ENCODE measurements at regions not wholly inside any gene's neighbourhood (a gene's known extent, or its start where the extent isn't known, plus 50 kb on each side); places are given as distances from the start of the nearest gene placed in this dataset.

GRCh38 chr12:81811061-81811777, 52.1 kb upstream of the PPFIA2 start:
- no peak overlapping the region for H3K27ac ChIP-seq
- no peaks in the 10 kb centered on the region for H3K9me3 ChIP-seq
- H3K36me3 ChIP-seq: no peaks in the 10 kb centered on the region
- no peaks in the 10 kb centered on the region for H3K27me3 ChIP-seq
- no peaks in the 10 kb centered on the region for H3K4me1 ChIP-seq
- H3K4me3 ChIP-seq: no peak overlapping the region
- no peak for DNase-seq (ENCODE audit: low spot score)
- no peak for TF ChIP-seq CTCF (IDR thresholded peaks at IDR 0.05)

GRCh38 chr12:81809829-81810595, 50.9 kb upstream of the PPFIA2 start:
- no peak for DNase-seq (ENCODE audit: low spot score)
- Histone ChIP-seq H3K4me3 (no peak overlapping the region), H3K4me1 (no peaks in the 10 kb centered on the region), H3K27ac (no peak overlapping the region), H3K9me3 (peaks cover 0 to 7% of the 10 kb centered on the region in 2 donors), H3K27me3 (no peaks in the 10 kb centered on the region), H3K36me3 (no peaks in the 10 kb centered on the region)
- TF ChIP-seq CTCF (IDR thresholded peaks at IDR 0.05): no peak

- no peak overlapping the region for H3K27ac ChIP-seq
- no peak for DNase-seq (ENCODE audit: low spot score)
- H3K36me3 ChIP-seq: no peaks in the 10 kb centered on the region
- H3K27me3 ChIP-seq: no peaks in the 10 kb centered on the region
- peaks cover 0 to 10% of the 10 kb centered on the region in 2 donors for H3K9me3 ChIP-seq
- H3K4me1 ChIP-seq: no peaks in the 10 kb centered on the region
- no peak for TF ChIP-seq CTCF (IDR thresholded peaks at IDR 0.05)
- H3K4me3 ChIP-seq: no peak overlapping the region
These were observed 50.1 kb upstream of the PPFIA2 start for GRCh38 chr12:81809113-81809777.

Data from right atrium auricular region (tissue), 2 donors.